ENCODE measurements at regions not wholly inside any gene's neighbourhood (a gene's known extent, or its start where the extent isn't known, plus 50 kb on each side); places are given as distances from the start of the nearest gene placed in this dataset.

GRCh38 chr5:82359272-82359671, 81.1 kb upstream of the RPS23 start:
- no peak overlapping the region for H3K27ac ChIP-seq
- H3K9me3 ChIP-seq = no peaks in the 10 kb centered on the region
- no peak overlapping the region for H3K4me3 ChIP-seq
- no peaks in the 10 kb centered on the region for H3K27me3 ChIP-seq
- ATAC-seq = no peak
- TF ChIP-seq CTCF (IDR thresholded peaks at IDR 0.05) = no peak
- H3K4me1 ChIP-seq = peaks cover 18 to 33% of the 10 kb centered on the region in 2 donors
- DNase-seq = no peak
- no peaks in the 10 kb centered on the region for H3K36me3 ChIP-seq
- intact Hi-C loops (cut with DNase I) = loop anchor here in 1 of 2 donors (10.0 kb wide), 2 partner anchors 1116 to 1206 kb away; partner anchors contain the start of gene VCAN

- no peak for TF ChIP-seq CTCF (IDR thresholded peaks at IDR 0.05)
- Histone ChIP-seq H3K27ac (peak overlapping the region; percentile 22 to 70), H3K27me3 (no peaks in the 10 kb centered on the region), H3K36me3 (no peaks in the 10 kb centered on the region), H3K4me3 (no peak overlapping the region), H3K9me3 (no peaks in the 10 kb centered on the region), H3K4me1 (peaks cover 18 to 34% of the 10 kb centered on the region in 2 donors)
- intact Hi-C loops (cut with DNase I) = loop anchor here in 1 of 2 donors (10.0 kb wide), 2 partner anchors 1116 to 1206 kb away; partner anchors contain the start of gene VCAN
- DNase-seq (no peak), ATAC-seq (peak; percentile 5)
Measured at GRCh38 chr5:82358457-82358856, 80.3 kb upstream of the RPS23 start.

- Histone ChIP-seq H3K9me3 (no peaks in the 10 kb centered on the region), H3K27me3 (no peaks in the 10 kb centered on the region), H3K36me3 (no peaks in the 10 kb centered on the region), H3K27ac (peak overlapping the region; percentile 22 to 70), H3K4me3 (no peak overlapping the region), H3K4me1 (peaks cover 22 to 45% of the 10 kb centered on the region in 2 donors)
- DNase-seq (peak in 2 of 4 donors; percentile 76 to 83), ATAC-seq (peak; percentile 91)
- no peak for TF ChIP-seq CTCF (IDR thresholded peaks at IDR 0.05)
- intact Hi-C loops (cut with DNase I) = loop anchor here in 1 of 2 donors (10.0 kb wide), 2 partner anchors 1118 to 1208 kb away; partner anchors contain the start of gene VCAN
Measured at GRCh38 chr5:82356808-82357671, 78.9 kb upstream of the RPS23 start.

GRCh38 chr5:82356021-82356420, 77.9 kb upstream of the RPS23 start:
- H3K9me3 ChIP-seq = no peaks in the 10 kb centered on the region
- H3K27me3 ChIP-seq = no peaks in the 10 kb centered on the region
- H3K4me3 ChIP-seq = no peak overlapping the region
- ATAC-seq = no peak
- intact Hi-C loops (cut with DNase I) = loop anchor here in 1 of 2 donors (10.0 kb wide), 2 partner anchors 1119 to 1209 kb away; partner anchors contain the start of gene VCAN
- no peak overlapping the region for H3K27ac ChIP-seq
- peaks cover 24 to 47% of the 10 kb centered on the region in 2 donors for H3K4me1 ChIP-seq
- TF ChIP-seq CTCF (IDR thresholded peaks at IDR 0.05) = no peak
- H3K36me3 ChIP-seq = no peaks in the 10 kb centered on the region
- DNase-seq = no peak

GRCh38 chr5:82355496-82355895, 77.3 kb upstream of the RPS23 start:
- peak overlapping the region in 1 of 2 donors; percentile 13 for H3K27ac ChIP-seq
- no peaks in the 10 kb centered on the region for H3K36me3 ChIP-seq
- intact Hi-C loops (cut with DNase I) = loop anchor here in 1 of 2 donors (10.0 kb wide), 2 partner anchors 1119 to 1209 kb away; partner anchors contain the start of gene VCAN
- TF ChIP-seq CTCF (IDR thresholded peaks at IDR 0.05) = no peak
- no peaks in the 10 kb centered on the region for H3K27me3 ChIP-seq
- ATAC-seq = no peak
- H3K9me3 ChIP-seq = no peaks in the 10 kb centered on the region
- H3K4me3 ChIP-seq = no peak overlapping the region
- no peak for DNase-seq
- H3K4me1 ChIP-seq = peaks cover 24 to 47% of the 10 kb centered on the region in 2 donors
